HG03159 (cell line): ENCODE measurements at regions not wholly inside any gene's neighbourhood (a gene's known extent, or its start where the extent isn't known, plus 50 kb on each side); places are given as distances from the start of the nearest gene placed in this dataset.

ENCODE experiments used
- ATAC-seq: cut with Tn5 transposase; IDR thresholded peaks from one replicate; pipeline ENCODE4 v1.9.1; 2021; ENCODE audit warnings: mild to moderate bottlenecking, moderate library complexity; ENCODE audit not compliant: unreplicated experiment

DNA sequence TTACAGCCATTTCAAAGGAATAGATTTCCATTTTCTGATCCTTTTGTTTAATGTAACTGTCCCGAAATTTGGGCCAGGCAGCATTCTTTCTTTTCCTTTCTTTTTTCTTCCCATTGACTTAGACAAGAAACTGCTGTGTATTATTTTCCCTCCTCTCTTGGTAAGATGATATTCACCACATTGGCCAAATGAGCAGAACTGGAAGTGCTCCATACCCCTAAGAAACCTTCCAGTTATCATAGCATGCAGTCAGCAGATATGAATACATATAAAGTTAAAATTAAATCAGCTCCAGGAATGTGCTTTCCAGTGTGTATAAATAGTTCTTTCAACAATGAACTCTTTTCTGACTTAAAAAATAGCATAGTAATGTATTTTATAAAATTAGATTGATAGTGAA lies 168.5 kb upstream of the GAS1 start:
- no peak for ATAC-seq

DNA sequence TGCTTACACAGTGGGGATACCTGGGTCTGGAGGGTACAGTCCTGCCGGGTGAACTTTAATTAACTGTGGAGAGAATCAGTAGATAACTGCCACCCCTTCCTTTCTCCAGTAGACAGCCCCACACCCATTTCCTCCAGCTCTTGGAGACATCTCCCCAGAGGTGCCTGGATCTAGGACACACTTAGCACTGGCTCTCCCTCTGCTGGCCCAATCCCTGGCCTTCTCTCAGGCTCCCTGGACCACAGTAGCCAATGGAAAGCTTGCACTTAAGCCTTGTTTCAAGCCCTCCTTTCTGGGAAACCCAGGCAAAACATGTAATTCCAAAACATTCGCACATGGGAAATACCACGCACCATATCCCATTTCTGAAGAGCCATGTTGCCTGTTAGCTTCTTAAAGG lies 169.2 kb upstream of the GAS1 start:
- ATAC-seq: no peak

DNA sequence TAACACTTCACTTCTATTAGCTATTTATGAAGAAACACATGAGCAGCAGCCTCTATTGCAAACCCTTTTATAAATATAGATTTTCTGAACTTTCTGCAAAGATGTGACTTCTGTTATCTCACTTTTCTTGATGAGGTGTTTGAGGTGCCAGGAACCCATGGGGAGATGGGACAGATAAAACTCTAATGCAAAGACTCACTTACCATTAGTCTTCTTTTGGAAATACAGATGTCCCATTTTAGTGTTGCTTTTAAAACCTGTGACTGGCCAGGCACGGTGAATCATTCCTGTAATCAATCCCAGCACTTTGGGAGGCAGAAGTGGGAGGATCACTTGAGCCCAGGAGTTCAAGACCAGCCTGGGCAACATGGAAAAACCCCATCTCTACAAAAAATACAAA lies 171.3 kb upstream of the GAS1 start:
- no peak for ATAC-seq

DNA sequence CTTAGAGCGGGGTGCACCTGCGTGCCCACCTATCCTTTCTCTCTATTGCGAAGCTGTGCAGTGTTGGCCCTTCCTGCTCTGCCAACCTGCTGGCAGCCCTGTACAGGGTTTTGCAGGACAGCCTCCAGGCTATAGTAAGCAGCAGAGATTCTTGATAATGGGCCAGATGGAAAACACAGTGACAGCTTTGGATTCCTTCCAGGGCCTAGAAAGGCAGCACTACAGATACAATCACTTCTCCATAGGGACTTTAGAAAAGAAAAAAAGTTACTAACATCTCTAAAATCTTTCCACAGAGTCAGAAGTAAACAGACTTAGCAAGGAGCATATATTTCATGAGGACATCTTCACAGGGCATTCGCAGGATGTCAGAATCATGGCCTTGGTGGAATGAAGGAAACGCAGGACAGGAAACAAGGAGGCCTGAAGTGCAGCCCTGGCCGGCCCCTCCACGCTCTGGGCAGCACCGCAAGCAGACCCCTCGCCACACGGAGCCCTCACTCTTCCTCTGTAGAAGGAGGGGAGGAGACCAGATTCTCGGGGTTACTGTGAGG lies 172.1 kb upstream of the GAS1 start:
- ATAC-seq: no peak

DNA sequence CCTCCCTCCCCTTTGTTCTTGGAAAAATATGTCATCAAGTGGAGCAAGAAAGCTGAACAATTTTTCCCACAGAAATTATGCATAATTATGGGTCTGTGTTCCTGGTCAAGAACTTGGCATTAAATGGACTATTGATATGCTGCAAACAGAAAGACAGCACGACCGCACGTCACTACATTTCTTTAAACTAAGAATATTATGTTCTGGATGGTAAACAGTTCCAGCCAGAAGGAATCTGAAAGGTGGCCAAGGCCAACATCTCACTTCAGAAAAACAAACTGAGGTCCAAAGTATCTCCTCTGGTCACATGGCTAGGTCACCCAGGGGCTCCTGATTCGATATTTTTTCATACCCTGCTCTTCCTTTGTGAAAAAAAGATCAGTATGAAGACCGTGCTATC lies 173.3 kb upstream of the GAS1 start:
- ATAC-seq: no peak

DNA sequence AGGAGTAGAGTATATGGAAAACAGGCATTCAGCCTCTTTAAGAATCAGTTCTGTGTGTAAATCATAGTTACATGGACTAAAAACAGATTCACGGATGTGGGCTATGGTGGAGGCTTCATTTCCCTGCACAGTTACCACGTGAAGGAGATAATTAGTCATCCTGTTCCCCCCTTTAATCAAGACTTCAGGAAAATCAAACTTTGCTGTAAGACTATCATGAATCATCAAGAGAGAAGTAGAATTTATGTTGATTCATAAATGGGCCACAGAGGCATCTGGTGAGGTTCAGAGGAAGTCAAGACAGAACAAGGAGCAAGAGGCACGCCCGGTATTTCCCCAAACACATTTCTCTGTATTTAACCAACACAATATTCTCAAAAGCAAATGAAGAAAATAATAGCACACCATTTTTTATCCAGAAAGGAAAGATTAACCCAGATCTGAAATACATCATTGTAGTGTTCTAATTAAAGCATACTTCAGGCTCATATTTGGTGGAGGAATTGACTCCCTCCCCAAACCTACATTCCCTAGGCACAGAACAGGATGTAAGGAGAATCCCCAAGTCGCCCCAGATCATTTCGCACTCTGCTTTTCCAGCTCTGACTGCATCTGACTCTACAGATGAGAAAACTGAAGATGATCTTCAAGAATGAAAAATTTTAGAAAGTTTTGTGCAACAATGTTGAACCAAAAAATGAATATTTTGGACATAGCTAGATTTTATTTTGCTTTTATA lies 175.8 kb upstream of the GAS1 start:
- ATAC-seq: no peak

DNA sequence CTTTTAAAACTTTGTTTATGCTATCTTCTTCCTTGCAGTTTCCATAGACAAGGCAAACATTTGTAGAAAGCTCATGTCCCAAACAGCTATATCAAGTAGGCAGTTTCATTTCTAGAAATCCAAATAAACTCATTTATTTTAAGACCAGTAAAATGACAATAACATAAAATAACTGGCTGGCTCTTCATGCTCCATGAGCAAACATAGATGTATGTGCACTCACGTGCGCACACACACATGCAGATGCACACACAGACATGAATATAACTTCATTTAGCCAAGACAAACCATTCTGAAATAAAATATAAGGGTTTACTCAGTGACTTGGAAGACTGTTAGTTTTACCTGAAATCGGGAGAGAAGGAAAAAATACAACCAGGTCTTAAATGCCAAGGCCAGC lies 176.5 kb upstream of the GAS1 start:
- ATAC-seq: no peak

DNA sequence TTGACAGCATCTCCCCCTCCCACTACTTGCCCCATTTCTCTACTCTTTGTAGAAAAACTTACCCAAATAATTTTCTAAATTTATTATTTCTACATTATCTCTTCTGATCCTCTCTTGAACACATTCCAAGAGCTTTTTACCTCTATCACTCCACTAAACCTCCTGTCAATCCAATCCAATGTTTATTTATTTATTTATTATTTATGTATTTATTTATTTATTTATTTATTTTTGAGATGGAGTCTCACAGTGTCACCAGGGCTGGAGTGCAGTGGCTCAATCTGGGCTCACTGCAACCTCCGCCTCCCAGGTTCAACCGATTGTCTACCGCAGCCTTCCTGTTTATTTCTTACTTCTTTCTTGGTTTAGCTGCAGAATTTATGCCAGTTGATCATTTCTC lies 178.5 kb upstream of the GAS1 start:
- no peak for ATAC-seq

DNA sequence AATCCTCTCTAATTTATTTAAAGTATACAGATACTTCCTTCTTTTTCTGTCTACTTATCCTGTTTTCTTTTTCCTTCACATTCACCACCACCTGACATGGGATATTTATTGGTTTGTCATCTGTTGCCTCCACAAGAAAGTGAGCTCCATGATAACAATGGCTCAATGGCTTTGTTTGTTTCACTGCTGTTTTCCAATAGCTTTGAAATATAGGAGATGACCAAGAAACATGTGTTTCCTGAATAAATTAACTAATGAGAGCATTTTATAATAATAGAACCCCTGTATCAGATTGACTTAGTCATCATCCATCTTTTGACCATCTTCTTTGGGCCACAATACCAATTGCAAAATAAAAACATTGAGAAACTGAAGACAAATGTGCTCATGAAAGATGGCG lies 180.2 kb upstream of the GAS1 start:
- ATAC-seq: no peak

DNA sequence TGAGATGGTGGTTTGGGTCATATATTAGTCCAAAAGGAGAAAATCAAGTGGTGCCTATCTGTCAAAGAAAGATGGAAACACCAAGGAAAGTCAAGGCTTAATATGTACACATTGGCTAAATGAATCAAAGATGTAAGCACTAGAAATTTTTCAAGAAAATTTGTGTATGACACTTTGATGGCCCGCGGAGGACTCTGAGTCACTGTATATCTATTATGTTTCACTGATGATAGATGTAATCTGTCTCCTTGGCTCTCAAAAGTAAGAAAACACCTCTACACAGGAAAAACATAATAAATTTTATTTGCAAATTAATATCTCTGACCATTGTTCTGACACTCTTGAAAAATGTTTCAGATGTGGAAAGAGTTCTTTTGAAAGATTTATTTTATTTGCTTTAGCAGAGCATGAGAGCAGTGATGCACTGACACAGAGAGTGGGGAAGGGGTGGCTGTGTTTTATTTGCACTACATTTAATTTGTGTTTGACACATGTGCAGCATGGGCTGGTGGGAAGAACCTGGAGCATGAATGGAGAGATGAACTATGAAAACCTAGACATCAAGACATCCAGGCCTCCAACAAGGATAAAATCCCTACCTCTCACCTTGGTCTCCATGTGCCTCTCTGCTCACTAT lies 180.8 kb upstream of the GAS1 start:
- ATAC-seq: no peak

DNA sequence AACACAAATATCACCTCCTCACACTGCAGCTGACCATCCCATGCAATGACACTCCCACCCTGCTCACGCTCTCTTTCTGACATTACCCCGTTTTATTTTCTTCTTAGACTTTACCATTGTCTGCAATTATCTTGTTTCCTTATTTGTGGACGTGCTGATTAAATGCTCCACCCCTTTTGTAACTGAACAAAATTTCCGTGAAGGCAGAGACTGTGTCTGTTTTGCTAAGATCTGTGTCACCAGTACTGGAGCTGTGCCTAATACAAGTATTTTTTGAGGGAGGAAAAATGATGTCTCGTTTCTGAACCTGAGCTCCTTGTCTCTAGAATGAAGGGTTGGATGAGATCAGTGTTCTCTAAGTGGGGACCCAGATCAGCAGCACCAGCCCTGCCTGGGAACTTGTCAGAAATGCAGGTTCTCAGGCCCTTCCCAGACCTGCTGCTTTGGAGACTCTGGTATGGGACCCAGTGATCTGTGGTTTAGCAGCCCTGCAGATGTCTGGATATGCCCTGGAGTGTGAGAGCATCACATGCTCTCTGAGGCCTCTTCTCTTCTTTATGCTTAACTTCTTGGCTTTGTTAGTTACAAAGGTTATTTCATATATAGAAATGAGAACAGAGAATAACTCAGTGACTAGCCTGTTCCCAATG lies 181.7 kb upstream of the GAS1 start:
- no peak for ATAC-seq

DNA sequence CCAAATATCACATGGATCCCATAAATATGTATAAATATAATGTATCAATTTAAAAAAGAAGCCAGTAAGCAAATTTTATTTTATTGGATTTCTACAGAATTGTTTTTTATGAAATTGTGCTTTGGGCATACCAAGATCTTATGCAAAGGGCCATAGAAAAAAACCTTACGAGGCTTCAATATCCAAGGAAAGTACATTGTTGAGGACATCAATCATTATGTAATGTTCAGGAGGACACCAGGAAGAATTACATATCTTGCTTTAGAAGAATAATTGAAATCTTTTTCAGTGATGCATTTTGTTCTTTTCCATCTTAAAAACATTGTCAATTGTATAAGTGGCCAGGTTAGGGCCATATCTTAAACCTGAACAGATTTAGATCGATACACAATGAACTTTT lies 187.8 kb upstream of the GAS1 start:
- no peak for ATAC-seq

DNA sequence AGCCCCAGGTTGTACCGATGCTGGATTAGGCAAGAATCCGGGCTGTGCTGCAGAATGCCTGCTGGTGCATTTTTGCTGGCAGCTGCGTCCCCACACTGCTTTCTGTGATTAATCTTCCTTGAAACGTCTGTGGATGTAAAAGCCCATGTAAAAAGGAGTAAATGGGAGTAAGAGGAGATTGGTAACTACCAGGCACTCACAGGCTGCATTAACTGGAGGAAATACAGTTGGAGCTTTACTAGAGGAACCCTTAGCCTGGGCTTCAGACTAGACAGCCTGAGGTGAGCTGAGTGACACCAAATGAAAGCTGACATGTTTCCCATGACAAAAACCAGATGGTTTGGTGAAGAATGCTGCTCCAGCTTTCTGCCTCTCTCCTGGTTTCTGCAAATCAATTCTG lies 190.4 kb upstream of the GAS1 start:
- no peak for ATAC-seq

DNA sequence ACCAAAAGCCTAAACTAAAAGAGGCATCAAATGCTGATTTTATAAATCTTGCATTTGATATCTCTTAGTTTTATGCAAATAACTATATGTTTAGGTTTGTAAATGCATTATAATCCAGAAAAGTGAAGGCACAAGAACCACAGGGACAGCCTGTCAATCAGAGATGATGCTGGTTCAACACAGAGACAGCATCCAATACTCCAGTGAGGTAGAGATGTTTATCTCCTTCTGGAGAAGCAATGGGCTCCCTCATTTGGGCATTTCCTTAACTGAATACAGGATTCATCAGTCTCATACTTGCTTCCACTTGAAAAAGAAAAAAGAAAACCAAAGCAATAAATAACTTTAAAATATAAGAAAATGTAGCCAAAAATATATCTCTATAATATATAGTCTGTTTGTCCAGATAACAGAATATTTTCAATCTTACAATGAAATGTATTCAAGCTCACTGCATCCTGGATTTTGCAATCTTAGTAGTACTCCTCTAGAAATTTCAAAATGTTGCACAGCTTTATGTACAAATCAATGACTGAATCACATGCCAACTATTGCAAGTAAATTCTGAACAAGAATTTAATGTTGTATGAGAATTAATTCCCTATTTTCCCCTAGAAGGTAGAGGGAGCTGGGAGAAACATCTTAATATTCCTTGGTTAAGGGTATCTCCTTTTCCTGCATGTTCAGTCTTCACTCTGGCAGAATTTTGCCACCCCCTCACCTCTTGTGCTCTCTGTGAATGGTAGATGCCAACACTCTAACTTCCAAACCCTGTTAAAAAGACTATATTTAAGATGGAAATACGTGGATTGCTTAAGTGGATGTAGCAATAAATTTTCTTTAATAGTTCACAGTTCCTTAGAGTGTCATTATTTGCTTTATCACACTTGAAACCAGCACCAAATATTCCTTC lies 191.1 kb upstream of the GAS1 start:
- no peak for ATAC-seq

DNA sequence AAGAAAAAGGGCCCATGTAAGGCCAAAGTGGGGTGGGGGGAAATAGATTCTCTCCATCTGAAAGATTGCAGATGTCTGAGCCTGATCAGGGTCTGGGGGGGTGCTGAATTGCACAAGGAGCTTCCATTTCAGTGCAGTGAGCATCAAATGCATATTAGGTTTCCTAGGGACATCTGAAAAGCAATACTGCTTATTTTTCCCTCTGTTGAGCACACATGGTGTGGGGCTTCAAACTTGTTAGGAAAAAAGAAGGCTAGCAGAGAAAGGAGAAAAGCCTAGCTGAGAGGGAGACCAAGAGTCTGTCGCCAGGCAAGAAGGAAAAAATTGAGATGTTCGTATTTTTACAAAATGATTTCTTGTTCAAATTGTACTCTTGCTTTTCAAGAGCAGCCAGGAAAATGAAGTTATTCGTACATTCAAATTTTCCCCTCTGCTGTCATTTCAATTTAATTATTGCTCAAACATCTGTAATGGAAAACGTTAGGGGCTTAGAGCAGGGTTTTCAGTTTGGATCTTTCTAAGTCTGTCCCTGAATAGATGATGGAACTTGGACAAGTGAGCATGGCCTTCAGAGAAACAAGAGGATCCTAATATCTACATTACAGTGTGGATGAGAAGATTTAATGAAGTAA lies 191.9 kb upstream of the GAS1 start:
- no peak for ATAC-seq

DNA sequence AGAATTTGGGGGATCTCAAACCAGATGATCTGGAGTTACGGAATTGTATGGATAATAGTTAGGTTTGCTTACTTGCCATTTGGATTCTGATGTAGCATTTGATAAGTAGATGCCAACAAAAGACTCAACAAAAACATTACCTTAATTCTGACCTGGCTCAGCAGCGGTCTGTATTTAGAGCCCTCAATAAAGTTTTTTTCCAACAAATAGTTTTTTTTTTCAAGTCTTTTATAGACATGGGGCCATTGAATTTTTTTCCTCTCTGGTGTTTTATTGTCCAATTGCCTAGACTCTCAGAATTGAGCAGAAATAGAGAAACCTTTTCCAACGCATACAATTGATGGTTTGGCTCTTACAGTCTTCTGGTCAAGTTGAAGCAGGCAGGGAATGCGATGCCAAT lies 192.8 kb upstream of the GAS1 start:
- ATAC-seq: no peak

DNA sequence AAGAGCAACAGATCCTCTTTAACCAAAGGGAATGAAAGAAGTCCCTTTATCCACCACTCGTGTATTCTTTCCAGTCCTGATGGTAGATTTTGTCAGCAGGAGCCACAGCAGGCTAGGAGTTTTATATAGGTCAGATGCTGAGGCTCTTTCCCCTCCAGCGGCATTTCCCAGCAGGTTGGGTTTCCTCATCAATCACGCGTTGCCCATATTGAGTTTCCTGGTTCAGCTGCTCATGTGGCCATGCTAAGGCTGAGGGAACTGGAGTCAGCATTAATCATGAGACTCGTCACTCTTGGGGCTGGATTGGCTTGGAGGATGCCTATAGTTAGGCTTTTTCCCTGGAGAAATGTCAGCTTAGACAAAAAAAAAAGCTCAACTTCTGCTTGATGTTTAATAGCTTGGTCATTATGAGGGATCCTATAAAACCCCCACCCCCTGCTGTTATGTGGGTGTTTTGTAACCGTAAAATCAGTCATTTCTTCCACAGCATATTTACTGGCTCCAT lies 193.4 kb upstream of the GAS1 start:
- no peak for ATAC-seq

DNA sequence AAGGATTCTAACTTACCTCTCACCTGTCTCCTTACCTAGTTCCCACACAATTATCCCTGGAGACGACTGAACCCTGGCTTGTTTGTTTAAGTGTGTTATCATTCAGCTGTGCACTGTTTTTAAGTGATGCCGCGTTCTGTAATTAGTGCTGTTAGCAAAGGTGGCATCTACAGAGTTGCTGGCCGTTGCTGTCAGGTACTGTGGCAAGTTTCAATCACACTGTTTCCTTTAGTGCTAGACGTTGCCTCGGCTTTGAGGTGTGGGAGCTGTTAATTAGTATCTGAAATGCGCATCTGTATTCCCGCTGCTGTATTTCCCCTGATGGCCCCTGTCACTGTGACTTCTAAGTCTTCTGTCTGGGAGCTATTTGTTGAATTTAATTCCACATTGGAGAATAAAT lies 193.8 kb upstream of the GAS1 start:
- ATAC-seq: no peak

DNA sequence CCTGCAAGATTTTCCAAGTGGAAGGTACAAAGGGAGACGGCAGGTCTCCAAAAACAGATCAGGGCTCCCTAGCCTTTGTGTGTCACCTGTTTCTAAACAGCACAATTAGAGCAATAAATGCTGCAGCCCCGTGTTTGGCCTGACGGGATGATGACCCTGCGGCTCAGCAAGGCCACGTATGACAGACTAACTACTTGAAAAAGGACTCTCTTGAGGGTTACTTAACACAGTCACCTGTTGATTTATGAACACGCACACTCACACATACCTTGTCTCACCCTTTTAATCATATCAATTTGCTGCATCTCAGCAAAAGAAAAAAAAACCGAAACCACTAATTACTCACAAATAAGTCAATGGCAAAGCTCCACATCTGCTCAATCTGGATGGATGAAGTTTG lies 199.6 kb upstream of the GAS1 start:
- no peak for ATAC-seq

DNA sequence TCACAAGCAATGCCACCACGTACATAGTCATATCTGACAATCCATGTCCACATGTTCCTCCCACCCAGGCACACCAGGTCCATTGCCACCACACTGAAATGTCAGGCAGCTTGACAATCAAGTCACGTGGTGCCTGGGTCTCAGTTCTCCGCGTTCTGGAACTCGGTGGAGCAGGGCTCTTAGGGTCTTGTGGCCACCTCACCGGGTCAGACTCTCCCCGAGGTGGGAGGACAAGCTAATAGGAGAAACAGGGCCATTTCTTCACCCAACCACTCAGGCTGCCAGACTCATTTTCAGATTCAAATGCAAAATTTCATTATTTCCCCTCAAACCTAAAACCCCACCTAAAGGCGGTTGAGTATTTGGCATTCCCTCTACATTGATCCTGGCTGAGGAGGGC lies 200.5 kb upstream of the GAS1 start:
- ATAC-seq: no peak
